Gastroesophageal sphincter (tissue), 3 donors: ENCODE measurements at regions not wholly inside any gene's neighbourhood (a gene's known extent, or its start where the extent isn't known, plus 50 kb on each side); places are given as distances from the start of the nearest gene placed in this dataset.

Experiments
- EP300 ChIP-seq: sonication (generic); formaldehyde crosslinking; IDR thresholded peaks from one replicate; pipeline ENCODE4 v1.6.1; 2017; ENCODE audit warnings: antibody characterized with exemption, mild to moderate bottlenecking
- POLR2AphosphoS5 ChIP-seq: sonication (generic); formaldehyde crosslinking; IDR thresholded peaks from one replicate; pipeline ENCODE4 v1.6.1; 2017; ENCODE audit warnings: antibody characterized with exemption
- TF ChIP-seq, protein P1 (sequence below), 4 experiments: fragments of 200-600 bp in 2 of 4; fragments of 450-650 bp in 2 of 4; sonication (generic) in 1 of 4; IDR thresholded peaks; one replicate each; pipeline ENCODE4 v1.5.1; 2017 to 2019; ENCODE audit warnings: antibody characterized with exemption in 4 of 4, mild to moderate bottlenecking in 2 of 4, moderate library complexity in 2 of 4

DNA sequence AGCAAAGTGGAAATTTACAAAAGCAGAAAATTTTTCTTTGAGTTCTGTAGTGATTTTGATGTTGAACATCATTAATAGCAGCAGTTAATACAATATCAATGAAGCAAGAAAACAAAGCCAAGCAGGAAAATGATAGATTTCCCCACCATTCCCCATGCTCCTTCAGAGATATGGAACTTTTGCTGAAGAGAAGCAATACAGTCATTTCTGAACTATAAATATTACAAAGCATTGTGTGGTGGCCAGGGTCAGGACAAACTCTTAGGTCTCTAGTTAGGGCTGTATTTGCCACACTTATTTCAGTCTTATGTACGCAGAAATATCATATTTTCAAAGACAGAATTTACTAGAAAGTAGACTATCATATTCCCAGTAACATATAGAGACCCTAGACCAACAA lies 88.8 kb upstream of the P3H2 start:
- TF ChIP-seq, protein P1, sequence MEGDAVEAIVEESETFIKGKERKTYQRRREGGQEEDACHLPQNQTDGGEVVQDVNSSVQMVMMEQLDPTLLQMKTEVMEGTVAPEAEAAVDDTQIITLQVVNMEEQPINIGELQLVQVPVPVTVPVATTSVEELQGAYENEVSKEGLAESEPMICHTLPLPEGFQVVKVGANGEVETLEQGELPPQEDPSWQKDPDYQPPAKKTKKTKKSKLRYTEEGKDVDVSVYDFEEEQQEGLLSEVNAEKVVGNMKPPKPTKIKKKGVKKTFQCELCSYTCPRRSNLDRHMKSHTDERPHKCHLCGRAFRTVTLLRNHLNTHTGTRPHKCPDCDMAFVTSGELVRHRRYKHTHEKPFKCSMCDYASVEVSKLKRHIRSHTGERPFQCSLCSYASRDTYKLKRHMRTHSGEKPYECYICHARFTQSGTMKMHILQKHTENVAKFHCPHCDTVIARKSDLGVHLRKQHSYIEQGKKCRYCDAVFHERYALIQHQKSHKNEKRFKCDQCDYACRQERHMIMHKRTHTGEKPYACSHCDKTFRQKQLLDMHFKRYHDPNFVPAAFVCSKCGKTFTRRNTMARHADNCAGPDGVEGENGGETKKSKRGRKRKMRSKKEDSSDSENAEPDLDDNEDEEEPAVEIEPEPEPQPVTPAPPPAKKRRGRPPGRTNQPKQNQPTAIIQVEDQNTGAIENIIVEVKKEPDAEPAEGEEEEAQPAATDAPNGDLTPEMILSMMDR (IDR thresholded peaks at IDR 0.05), result no peak
- no peak for TF ChIP-seq EP300
- TF ChIP-seq POLR2AphosphoS5, result no peak
